GM18520 (cell line): ENCODE measurements at regions not wholly inside any gene's neighbourhood (a gene's known extent, or its start where the extent isn't known, plus 50 kb on each side); places are given as distances from the start of the nearest gene placed in this dataset.
A peak's percentile ranks its signal among the peaks of the same experiment; 100 is the strongest.
"Not testable (repeated sequence)": the region's sequence is repeated elsewhere in the genome, so short reads cannot be mapped to it uniquely, and the experiment has no call there.

Source experiments
- ATAC-seq: cut with Tn5 transposase; IDR thresholded peaks from one replicate; pipeline ENCODE4 v1.9.1; 2021; ENCODE audit not compliant: unreplicated experiment

DNA sequence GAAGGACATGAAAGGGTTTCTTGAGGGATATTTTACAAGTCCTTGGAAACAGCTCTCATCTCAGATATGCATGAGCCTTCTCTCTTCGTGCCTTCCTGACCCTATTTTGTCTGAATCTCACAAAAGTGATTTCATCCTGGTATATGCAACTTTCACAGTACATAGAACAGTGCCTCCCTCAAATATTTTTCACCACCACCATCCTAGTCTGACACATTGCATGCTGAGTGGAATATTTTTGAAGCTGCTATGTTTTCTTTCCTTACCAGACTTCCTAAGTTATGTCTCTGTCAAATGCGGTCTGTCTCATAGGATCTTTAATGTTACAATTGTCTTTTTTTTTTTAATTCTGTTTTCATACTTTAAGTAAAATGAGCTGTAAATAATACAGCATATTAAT lies 673.3 kb upstream of the LRRN3 start:
- no peak for ATAC-seq

DNA sequence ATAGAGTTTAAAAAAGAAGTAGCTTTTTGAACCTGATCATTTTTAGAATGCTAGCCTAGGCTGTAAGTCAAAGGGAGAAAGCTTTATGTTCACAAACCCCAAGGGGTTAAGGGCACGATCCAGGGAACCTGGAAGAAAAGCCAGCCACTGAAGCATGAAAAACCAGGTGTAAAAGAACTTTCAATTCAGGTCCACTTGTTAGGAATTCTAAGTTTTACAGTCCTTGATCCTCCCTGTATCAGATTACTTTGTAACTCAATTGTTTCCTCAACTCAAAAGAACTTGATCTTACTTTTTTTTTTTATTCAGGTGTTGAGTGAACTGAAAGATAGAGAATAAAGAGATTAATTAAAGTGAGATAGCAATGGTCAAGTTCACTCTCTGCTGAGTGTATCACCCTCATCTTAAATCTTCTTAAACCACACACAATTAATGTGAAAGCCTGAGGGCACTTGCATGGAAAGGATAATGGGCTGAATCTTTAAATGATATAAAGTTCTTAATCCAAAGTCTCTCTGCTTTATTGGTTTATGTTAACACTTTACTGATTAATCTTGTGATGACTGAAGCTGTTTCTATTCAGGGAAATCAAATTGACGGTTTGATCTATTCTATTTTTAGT lies 672.2 kb upstream of the LRRN3 start:
- no peak for ATAC-seq

- no peak for ATAC-seq
Observed at GRCh38 chr7:110420788-110421187, 670.1 kb upstream of the LRRN3 start.

DNA sequence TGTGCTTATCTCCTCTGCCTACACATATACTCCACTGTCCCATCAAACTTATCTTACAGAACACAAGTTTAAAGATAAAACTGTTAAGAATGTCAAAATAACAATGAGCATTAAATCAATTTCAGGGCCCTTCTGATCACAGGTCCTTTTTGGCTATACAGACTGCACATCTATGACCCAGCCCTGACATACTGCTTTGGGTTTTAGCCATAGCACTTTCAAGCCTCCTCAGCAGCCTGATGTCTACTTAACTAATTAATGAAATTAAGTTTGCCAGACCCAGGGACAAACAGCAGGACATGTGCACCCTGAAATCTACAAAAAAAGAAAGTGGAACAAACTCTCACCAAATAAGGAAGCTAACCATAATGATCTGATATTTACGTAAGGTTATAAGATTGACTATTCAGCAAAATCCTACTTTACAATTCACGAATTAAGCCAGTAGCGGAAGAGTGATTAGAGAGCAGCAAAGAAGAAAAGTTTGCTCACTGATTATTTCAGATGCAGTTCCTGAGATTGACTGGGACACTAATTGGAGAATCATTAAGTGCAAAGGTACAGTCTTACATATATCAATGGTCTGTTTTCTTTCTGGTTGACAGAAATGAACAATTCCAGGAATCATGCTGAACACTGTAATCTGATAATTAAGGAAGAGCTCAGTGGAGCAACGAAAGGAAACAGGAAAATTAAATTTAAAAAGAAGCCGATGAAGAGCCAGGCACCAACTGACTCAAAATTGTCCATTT lies 669.3 kb upstream of the LRRN3 start:
- no peak for ATAC-seq

DNA sequence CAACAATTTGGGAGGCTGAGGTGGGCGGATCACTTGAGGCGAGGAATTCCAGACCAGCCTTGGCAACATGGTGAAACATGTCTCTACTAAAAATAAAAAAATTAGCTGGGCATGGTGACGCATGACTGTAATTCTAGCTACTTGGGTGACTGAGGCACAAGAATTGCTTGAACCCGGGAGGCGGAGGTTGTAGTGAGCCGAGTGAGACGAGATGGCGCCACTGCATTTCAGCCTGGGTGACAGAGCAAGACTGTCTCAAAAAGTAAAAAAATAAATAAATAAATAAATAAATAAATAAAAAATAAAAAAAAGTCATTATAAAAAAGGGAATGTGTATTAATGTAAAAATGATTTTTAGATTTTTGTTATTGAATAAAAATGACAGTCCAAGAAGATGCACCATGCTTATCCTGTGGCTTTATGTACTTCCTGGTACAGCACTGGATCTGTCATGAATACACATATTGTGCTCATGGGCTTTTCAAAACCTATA lies 658.8 kb upstream of the LRRN3 start:
- ATAC-seq: no peak

GRCh38 chr7:110438926-110439325 lies 652.0 kb upstream of the LRRN3 start:
- not testable (repeated sequence) for ATAC-seq

DNA sequence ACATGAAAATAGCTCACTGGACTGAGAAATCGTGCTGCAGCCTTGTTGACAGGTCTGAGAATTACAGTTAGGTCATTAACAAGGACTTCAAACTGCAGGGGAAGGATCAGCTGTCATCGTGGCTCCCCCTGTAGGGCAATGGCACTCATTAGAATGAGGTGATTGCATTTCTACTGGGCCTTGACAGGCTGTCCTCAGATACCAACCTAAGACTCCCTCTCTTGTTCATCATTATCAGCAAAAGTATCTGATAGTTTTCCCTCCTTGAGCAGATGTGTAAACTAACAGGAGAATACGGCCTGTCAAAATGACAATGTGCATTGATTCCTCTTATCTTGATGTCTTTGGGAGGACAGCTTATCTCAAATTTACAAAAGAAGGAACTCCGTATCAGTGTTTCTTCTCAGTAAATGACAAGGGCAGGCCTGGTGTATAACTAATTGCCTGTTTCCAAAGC lies 648.5 kb upstream of the LRRN3 start:
- peak; percentile 53 for ATAC-seq

DNA sequence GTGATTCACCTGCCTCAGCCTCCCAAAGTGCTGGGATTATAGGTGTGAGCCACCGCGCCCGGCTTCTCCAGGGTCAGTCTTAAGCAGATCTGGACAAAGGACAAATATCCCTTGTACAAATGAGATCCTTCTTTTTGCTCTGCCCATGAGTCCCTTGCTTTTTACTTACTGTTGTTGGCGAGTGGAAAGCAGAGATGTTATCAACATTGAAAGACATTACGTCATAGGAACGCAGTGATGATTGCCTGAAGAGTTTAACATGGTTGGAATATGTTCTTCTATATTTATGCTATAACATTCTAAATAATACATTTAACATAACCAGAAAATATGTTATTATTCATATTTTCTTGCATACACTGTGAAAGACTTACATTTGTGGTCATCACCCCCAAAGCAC lies 644.3 kb upstream of the LRRN3 start:
- ATAC-seq: no peak

GRCh38 chr7:110448918-110449317 lies 642.0 kb upstream of the LRRN3 start:
- no peak for ATAC-seq

- no peak for ATAC-seq
Observed at GRCh38 chr7:110454713-110455112, 636.2 kb upstream of the LRRN3 start.

- ATAC-seq: no peak
Observed at GRCh38 chr7:110461621-110462020, 629.3 kb upstream of the LRRN3 start.

DNA sequence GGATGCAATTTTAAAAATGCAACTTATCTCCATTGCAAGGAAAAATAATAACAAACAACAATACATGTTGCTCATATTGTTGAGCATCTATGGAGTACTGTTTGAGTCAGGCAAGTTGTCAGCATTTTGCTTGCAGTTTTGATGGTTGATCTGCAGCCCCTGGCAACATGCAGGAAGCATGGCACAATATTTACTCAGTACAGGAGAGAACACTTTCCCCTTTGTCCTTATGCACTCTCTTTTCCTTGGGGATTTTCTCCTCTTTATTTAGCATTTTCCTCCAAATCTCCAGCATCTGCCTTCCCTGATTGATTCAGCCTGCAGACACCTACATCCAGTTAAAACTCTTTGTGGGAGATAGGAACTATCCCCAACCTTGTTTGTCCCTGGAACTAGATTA lies 620.5 kb upstream of the LRRN3 start:
- ATAC-seq: no peak

DNA sequence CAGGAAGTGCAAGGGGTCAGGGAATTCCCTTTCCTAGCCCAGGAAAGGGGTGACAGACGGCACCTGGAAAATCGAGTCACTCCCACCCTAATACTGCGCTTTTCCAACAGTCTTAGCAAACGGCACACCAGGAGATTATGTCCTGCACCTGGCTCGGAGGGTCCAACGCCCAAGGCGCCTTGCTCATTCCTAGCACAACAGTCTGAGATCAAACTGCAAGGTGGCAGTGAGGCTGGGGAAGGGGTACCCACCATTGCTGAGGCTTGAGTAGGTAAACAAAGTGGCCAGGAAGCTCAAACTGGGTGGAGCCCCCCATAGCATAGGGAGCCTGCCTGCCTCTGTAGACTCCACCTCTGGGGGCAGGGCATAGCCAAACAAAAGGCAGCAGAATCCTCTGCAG lies 618.5 kb upstream of the LRRN3 start:
- not testable (repeated sequence) for ATAC-seq

- ATAC-seq: no peak
Observed at GRCh38 chr7:110480964-110481363, 610.0 kb upstream of the LRRN3 start.

DNA sequence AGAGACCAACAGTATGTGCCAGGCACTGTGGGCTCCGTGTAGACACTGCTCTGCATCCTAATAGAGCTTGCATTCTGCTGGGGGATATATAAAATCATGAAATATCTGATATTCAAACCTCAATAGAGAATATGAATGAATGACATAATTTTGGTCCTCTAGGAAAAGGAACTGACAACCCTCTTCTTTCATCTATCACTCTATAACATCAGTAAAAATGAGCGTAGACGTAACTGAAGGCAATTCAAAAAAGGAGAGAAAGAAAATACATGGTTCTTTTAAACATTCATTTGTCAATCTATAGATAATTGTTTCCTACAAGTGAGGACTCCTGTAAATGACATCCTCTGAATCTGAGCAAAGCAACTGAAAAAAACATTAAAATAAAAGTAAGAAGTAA lies 607.4 kb upstream of the LRRN3 start:
- no peak for ATAC-seq

- no peak for ATAC-seq
Observed at GRCh38 chr7:110484356-110484755, 606.6 kb upstream of the LRRN3 start.

DNA sequence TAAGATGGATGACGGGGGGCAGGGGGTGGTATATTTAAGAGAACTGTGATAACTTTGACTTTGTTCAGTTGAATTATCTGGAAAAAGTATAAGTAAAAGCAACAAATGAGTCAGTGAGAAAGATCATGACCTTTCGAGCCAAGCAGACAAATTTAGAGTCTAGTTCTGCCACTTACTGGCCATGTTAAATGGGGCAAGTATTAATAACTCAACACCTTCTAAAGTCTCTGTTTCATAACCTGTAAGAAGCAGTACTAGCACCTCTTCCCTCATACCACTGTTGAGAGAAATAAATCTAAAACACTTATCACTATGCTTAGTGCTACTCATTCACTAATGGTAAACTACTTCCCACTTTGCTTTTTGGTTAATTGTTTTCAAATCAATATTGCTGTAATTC lies 604.4 kb upstream of the LRRN3 start:
- peak; percentile 94 for ATAC-seq

DNA sequence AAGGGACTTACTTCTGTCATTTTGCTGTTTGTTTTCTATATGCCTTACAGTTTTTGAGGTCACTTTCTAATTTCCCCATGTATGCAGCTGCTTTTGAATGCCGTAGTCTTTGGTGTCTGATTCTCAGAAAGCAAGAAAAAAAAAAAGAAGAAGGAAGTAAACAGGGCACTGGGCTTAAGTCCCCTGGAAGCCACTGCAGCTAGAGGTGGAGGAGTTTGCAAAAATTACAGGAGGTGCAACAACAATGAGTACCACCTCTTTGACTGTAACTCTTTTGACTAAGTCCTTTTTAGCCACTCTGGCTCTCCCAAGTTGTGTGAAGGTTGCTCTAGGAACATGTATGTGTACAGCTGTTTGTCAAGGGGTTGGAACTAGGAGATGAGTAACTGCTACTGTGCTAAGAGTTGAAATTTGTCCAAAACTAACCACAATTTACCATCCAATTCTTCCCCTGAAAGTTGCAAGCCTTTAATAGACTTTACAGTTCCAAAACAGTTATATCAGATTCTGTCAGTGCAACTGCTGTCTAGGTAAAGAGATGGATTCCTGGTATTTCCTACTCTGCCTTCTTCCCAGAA lies 588.0 kb upstream of the LRRN3 start:
- ATAC-seq: no peak

- no peak for ATAC-seq
Observed at GRCh38 chr7:110507369-110507768, 583.6 kb upstream of the LRRN3 start.

DNA sequence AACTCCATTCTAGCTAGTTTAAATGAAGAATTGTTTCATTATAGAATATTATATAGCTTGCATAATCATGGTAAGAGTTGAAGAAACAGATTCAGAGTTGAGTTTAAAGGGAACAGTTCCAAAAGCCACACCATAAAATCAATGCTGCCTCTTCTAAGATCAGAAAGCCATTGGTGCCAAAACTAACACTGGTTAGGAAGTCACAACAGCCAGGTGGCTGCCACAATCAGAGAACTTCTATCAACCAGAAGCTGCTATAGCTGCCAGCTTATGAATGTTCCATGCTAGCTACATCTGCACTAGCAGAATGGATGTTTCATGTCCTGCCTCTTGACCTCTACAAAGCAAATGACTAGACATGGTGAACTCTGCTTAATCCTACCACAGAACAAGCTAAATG lies 583.1 kb upstream of the LRRN3 start:
- no peak for ATAC-seq

DNA sequence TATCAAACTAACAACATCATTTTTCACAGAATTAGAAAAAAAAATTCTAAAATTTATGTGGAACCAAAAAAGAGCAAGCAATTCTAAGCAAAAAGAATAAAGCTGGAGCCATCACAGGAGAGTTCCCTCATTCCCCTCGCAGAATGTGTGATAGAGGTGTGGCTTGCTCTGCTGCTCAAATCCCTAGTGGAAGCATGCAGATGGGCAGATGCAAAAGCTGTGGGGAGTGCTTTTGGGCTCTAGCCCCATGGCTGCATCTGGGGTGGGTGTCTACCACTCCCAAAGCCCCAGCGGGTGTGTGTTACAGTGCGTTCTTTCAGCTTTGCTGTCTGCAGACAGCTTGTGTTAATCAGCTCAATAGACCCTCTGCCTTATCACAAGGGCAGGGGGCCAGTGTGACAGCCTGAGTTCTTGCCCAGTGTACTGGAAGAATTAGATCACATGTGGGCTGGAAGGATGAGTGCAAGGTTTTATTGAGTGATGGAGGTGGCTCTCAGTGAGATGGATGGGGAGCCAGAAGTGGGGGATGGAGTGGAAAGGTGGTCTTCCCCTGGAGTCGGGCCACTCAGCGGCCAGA lies 575.9 kb upstream of the LRRN3 start:
- not testable (repeated sequence) for ATAC-seq

DNA sequence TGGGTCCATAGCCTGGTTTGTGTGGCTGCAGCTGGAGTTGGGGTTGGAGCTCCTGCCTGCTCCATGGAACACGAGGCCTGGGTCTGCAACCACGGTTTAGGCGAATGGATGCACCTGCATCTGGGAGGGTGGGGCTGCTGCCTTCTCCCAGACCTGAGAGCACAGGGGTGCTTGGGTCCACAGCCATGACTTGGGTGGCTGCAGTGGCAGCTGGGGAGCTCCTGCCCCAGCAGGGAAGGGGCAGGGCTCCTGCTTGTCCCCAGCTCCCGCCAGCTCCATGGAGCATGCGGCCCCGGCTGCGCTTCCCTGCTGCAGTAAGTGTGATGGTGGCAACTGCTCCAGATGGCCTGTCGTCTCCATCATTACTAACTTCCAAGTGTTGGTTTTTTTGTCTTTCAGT lies 571.1 kb upstream of the LRRN3 start:
- ATAC-seq: no peak
